ENCODE measurements at regions not wholly inside any gene's neighbourhood (a gene's known extent, or its start where the extent isn't known, plus 50 kb on each side); places are given as distances from the start of the nearest gene placed in this dataset.
"Not testable (repeated sequence)": the region's sequence is repeated elsewhere in the genome, so short reads cannot be mapped to it uniquely, and the experiment has no call there.

GRCh38 chrX:15114743-15115566 is 154.9 kb downstream of the ASB9 start:
- DNase-seq = no peak

DNA sequence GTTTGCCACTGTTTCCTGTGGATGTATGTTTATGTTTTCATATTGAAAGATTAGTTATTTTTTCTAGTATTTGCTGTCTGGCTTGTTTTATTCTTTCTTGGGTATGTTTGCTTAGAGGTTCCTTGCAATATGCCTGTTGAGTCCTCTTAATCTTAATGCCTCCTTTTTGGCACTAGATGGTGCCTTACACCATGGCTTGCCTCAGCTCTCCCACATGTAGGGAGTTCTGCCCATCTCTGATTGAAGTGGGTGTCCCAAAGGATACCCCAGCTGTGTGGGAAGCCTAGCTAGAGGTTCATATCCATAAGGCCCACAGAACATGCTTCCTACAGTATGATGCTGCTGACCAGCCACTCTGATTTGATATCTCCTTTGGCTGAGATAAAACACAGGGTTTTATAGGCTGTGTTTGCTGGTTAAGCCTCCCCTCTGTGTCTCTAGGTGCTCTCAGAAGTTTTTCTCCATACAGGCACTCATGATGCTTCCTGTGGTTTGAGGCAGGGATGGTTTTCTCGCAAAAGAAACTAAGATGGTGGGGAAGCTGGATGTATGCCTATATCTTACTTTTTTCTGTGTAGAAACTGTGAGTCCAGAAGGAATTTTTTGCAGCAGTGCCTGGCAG is 162.4 kb downstream of the ASB9 start:
- DNase-seq = peak in 1 of 2 donors; percentile 3

- no peak for DNase-seq
These were observed 171.4 kb downstream of the ASB9 start for GRCh38 chrX:15098505-15098904.

- DNase-seq = no peak
These were observed 182.1 kb downstream of the ASB9 start for GRCh38 chrX:15087747-15088146.

DNA sequence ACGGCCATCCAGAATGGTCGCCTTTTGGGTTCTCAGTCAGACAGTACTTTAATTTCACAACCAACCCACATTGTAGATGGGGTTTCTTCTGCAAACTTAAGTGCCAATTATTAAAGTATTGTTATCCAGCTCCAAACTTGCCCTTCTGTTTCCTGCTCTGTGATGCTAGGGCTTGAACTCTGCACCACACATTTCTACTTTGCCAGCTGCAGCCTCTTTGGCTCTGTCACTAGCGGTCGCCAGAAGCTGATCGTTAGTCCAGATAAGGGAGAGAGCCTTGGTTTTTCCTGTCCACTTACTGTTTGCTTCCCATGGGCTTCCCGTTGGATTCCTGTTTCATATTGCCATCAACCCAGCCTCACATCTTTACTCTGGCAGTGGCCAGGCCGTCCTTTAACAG is 196.6 kb downstream of the ASB9 start:
- no peak for DNase-seq

- no peak for DNase-seq
These were observed 197.0 kb downstream of the ASB9 start for GRCh38 chrX:15072880-15073279.

- no peak for DNase-seq
These were observed 197.6 kb downstream of the ASB9 start for GRCh38 chrX:15072259-15072658.

- no peak for DNase-seq
These were observed 186.3 kb downstream of the MOSPD2 start for GRCh38 chrX:15059474-15059873.

- no peak for DNase-seq
These were observed 182.8 kb downstream of the MOSPD2 start for GRCh38 chrX:15056044-15056443.

DNA sequence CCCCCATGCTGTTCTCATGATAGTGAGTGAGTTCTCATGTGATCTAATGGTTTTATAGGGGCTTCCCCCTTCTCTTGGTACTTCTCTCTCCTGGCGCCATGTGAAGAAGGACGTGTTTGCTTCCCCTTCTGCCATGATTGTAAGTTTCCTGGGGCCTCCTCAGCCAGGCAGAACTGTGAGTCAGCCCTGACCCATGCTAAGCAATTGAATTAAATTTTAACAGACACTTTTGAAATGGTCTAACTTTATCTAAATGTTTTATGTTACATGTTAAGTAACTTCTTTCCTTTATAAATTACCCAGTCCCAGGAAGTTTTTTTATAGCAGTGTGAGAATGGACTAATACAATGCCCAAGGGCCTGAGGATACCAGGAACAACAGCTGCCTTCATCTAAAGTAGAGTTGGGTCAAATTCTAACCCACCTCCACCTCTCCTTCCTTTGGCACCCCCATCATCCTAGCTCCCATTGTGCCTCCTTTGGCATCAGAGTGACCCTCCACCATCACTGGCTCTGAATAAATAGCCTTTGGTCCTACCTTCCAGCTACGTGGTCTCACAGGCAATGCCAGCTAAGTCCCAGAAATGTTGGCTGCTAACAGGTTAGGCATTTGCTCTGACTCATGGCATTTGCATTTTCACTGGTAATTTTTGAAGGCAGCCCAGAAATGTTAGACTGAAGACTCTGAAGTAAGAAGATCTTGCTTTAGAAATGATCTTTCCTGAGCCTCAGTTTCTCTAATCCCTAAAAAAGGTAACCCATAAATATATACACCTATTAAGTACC is 182.1 kb downstream of the MOSPD2 start:
- no peak for DNase-seq

DNA sequence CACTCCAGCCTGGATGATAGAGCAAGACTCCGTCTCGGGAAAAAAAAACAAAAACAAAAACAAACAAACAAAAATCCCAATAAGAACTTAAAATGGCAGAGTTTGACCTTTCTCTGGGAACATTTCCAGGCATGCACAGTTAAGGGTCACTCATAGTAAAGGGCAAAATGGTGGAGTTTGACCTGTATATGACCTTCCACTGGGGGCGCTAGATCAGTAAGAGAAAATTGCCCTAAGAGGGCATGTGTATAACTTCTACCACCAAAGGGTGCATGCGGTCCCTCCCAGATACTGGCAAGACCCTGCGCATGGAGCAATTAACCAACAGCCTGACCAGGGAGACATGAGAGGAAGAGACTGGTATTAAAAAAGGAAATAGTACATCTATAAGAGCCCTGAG is 177.2 kb downstream of the MOSPD2 start:
- DNase-seq = no peak

DNA sequence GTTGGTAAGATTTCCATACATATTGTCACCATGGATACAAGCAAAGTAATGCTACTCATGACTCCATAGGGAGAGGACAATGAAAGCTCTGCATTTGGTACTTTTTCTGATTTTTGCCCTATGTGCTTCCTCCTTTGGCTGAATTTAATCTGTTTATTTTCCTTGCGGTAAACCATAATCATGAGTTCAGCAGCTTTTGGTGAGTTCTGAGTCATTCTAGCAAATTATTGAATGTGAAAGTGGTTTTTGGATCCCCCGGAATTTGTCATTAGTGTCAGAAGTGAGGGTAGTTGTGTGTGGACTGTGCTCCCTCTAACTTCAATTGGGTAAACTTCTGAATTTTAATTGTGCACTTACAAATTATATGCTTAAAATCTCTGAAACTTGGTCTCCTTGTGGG is 170.3 kb downstream of the MOSPD2 start:
- no peak for DNase-seq

GRCh38 chrX:15033917-15034316 is 160.7 kb downstream of the MOSPD2 start:
- DNase-seq = no peak

- DNase-seq = no peak
These were observed 144.3 kb downstream of the MOSPD2 start for GRCh38 chrX:15017491-15017890.

GRCh38 chrX:15016051-15016450 is 142.8 kb downstream of the MOSPD2 start:
- no peak for DNase-seq

DNA sequence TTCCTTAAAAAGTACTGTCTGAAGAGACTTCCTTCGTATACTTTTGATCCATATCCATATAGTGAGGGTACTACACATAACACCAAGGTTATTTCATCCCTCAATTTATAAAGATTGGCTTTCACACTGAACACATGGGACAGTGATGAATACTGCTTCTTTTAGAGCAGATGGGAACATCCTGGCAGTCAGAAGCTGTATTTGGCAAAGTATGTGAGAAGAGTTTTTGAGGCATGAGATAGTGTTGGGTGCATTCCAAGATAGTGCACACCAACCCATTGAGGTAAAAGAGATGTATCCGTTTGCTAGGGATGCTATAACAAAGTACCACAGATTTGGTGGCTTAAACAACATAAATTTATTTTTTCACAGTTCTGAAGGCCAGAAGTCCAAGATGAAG is 141.1 kb downstream of the MOSPD2 start:
- no peak for DNase-seq

GRCh38 chrX:15013461-15013860 is 140.2 kb downstream of the MOSPD2 start:
- DNase-seq = no peak

DNA sequence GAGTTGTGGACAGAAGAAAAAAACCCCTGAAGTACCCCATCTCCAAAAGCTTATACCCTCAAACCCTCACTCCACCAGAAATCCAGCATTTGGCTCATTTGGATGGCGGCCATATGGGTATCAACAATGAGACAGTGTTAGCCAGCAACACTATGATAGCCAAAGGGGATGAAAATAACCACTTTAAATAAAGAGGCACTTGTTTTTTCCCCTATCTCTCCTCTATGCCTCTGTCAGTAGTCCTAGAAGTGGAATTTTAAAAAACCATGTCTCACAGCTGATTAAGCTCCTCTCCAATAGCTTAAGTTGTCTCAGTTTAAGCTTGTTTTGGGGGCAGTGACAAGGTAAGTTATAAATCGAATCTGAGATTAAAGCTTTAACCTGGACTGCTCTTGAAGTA is 124.0 kb downstream of the MOSPD2 start:
- no peak for DNase-seq

- DNase-seq = not testable (repeated sequence)
These were observed 111.2 kb downstream of the MOSPD2 start for GRCh38 chrX:14984425-14984824.

All from inflammatory macrophage (primary cell).